NCI-H2029 treated with DMSO at 0.1 percent for 48 hours (cell line): ENCODE measurements at regions not wholly inside any gene's neighbourhood (a gene's known extent, or its start where the extent isn't known, plus 50 kb on each side); places are given as distances from the start of the nearest gene placed in this dataset.
"Not testable (repeated sequence)": the region's sequence is repeated elsewhere in the genome, so short reads cannot be mapped to it uniquely, and the experiment has no call there.

Experiments
- DNase-seq: peaks from one replicate; lab custom pipeline; 2025; lab: John Stamatoyannopoulos, UW

DNA sequence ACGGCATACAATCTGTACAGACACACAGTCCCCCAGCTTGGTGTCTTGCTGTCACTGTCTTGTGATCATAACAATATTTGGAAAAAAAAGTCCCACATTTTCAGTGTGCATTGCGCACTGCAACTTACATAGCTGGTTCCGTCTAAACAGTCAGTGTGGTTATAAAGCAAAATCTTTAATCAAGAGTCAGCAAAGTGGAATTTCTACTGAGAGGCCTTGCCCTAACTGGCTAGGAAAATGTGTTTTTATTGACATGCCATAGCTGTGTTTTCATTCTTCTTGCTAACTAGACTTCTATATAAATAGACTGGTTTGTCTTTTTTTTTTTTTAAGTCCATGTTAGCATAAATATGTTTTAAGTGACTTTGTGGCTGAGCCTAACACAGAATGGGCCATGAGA is 174.8 kb downstream of the POLR2M start:
- DNase-seq = no peak

GRCh38 chr15:57881972-57882371 is 175.5 kb downstream of the POLR2M start:
- DNase-seq = no peak

- no peak for DNase-seq
Observed at GRCh38 chr15:57883701-57884100, 177.2 kb downstream of the POLR2M start.

DNA sequence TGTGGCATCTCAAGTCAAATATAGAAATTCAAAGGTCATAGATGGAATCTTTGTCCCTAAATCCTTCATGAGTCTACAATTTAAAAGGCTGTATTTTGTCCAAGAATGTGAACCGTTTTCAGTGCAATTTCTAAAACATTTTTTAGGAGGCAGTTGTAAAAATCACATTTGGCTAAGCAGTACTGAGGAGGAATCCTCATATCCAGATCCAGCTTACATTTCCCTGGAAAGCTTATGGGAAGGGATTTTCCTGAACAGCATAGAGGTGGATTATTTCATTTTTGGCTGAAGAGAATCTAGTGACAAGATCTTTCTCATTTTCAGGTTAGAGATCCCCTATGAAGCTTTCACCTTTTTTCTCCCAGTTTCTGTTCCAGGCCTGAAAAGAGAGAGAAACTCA is 178.4 kb downstream of the POLR2M start:
- no peak for DNase-seq

DNA sequence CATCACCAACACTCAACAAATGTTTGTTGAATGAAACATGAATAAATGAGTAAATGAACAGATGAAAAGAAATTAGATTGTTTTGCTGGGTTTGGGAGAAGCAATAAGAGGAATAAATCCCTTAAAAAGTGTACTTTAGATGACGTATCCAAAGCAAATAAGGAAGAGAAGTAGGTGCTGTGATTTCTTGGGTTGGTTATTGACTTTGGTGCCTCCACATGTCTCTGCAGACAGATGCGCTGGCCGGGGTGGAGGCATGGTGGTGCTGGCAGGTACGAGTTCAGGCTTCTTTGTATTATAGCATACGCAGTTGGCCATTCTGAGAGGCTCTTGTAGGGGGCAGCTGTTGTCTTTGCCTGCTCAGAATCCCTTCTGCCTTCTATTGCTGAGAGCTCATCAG is 178.9 kb downstream of the POLR2M start:
- DNase-seq = no peak

- DNase-seq = no peak
Observed at GRCh38 chr15:57887825-57888224, 177.7 kb downstream of the ALDH1A2 start.

- no peak for DNase-seq
Observed at GRCh38 chr15:57890351-57890750, 175.2 kb downstream of the ALDH1A2 start.

DNA sequence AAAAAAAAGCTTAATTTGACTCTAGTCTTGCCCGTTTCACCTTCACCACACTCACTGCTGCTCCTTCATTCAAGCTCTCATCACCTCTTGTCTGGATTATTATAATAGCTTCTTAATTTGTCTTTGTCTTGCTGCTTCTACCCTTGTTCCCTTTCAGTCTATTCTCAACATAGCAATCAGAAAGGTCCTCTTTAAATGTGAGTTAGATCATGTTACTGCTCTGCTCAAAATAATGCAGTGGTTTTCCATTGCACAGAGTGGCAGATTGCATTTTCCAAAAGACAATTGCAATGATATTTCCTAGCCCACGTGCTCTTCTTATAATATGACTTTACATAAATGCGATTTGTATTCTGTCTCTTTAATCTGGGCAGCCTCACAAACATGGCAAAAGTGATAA is 174.6 kb downstream of the ALDH1A2 start:
- DNase-seq = no peak

GRCh38 chr15:57892181-57892580 is 173.3 kb downstream of the ALDH1A2 start:
- no peak for DNase-seq

DNA sequence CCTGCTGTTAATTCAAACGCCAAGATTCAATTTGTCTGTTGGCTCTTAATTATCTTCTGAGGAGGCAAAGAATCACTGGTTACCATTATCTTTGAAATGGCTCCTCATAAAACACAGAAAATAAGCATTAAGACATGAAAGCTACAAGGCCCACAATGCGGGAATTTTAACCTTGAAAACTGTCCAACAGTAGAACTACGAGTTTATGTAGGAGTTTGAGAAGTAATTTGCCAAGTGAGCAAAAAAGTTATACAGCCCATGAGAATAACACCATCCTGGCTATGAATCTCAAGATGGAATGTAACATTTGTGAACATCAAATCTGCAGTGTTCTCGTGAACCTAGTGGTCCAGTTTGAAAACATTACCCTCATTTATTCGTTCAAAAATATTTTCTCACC is 172.5 kb downstream of the ALDH1A2 start:
- no peak for DNase-seq

- no peak for DNase-seq
Observed at GRCh38 chr15:57895291-57895690, 170.2 kb downstream of the ALDH1A2 start.

DNA sequence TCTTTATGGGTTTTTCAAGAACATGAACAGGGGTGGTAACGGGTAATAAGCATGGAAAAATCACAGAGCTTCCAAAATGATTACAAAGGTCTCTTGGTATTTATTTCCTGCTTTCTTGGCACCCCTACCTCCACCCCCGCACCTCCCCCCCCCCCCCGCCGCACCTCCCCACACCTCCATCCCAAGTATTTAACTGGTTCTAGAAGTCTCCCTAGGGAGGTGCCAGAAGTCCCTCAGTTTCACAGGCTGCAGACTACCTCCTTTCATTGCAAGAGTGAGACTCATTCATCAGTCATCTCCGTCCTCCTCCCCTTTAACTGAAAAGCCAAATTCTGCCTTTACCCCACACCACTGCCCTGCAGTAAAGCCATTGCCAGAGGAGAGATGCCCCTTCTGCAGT is 169.4 kb downstream of the ALDH1A2 start:
- no peak for DNase-seq

DNA sequence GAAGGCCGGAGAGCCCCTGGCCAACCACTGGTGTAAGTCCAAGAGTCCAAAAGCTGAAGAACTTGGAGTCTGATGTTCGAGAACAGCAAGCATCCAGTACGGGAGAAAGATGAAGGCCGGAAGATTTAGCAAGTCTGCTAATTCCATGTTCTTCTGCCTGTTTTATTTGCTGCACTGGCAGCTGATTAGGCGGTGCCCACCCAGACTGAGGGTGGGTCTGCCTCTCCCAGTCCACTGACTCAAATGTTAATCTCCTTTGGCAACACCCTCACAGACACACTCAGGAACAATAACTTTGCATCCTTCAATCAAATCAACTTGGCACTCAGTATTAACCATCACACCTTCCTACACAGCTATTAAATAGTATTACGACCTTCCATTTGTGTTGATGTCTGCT is 168.6 kb downstream of the ALDH1A2 start:
- not testable (repeated sequence) for DNase-seq

- no peak for DNase-seq
Observed at GRCh38 chr15:57897870-57898269, 167.6 kb downstream of the ALDH1A2 start.

- DNase-seq = no peak
Observed at GRCh38 chr15:57902155-57902554, 163.4 kb downstream of the ALDH1A2 start.
